GM12878 (cell line): ENCODE measurements at regions not wholly inside any gene's neighbourhood (a gene's known extent, or its start where the extent isn't known, plus 50 kb on each side); places are given as distances from the start of the nearest gene placed in this dataset.

Experiments used
- ATAC-seq: fragments of 200-7000 bp; cut with Tn5 transposase; 3 replicates; pipeline ENCODE4 v1.9.1; 2020; ENCODE audit warnings: mild to moderate bottlenecking, moderate library complexity
- BruUV-seq: library from RNA; stranded (reverse); fragments of 400-500 nt; replicated peaks from 2 replicates; lab custom pipeline; 2021; lab: Mats Ljungman, UMichigan
- CTCF ChIA-PET: fragments of 300-600 bp; sonication (Branson Sonifier 250); formaldehyde crosslinking; extraction: SDS; loops from one replicate; lab custom pipeline; 2021; ENCODE audit warnings: inconsistent platforms; lab: Yijun Ruan, JAX
- POLR2A ChIA-PET: fragments of 350-600 bp; formaldehyde crosslinking; extraction: SDS; loops from one replicate; lab custom pipeline; 2021; ENCODE audit warnings: inconsistent platforms; lab: Charles Lee
- RAD21 ChIA-PET: fragments of 300-600 bp; sonication (Branson Sonifier 250); formaldehyde crosslinking; loops from one replicate; lab custom pipeline; 2023; ENCODE audit warnings: antibody characterized with exemption; ENCODE audit not compliant: unreplicated experiment; lab: Charles Lee
- SMC1A ChIA-PET: fragments of 300-600 bp; sonication (Branson Sonifier 250); formaldehyde crosslinking; loops from one replicate; lab custom pipeline; 2023; ENCODE audit not compliant: unreplicated experiment, uncharacterized antibody; lab: Charles Lee
- DNase-seq: peaks from one replicate; pipeline ENCODE4 v3.0.0-alpha.2; 2011; ENCODE audit warnings: low read depth, low spot score
- FAIRE-seq: peaks from 3 replicates; lab custom pipeline; 2011; peaks lifted over from hg19 to GRCh38; lab: Jason Lieb, UNC
- H2AFZ ChIP-seq: 2 replicates; pipeline ENCODE4 v1.6.0; 2011; ENCODE audit warnings: low read depth, low read length, control low read depth; ENCODE audit not compliant: control insufficient read depth
- H3K27ac ChIP-seq: 2 replicates; pipeline ENCODE4 v1.5.1; 2011; ENCODE audit warnings: control low read depth; ENCODE audit not compliant: control insufficient read depth, insufficient read depth
- H3K27me3 ChIP-seq, 2 experiments: replicated peaks in 1 of 2; 2 replicates each; pipeline versions ENCODE4 v1.6.0 to v1.6.1; 2011; ENCODE audit warnings: low read length in 1 of 2; ENCODE audit not compliant: control insufficient read depth in 2 of 2, insufficient read depth in 2 of 2
- H3K36me3 ChIP-seq, 2 experiments: 2 replicates each; pipeline ENCODE4 v1.5.1; 2011; ENCODE audit warnings: low read length in 1 of 2; ENCODE audit not compliant: control insufficient read depth in 2 of 2, insufficient read depth in 2 of 2
- H3K4me1 ChIP-seq: 2 replicates; pipeline ENCODE4 v1.6.1; 2011; ENCODE audit warnings: mild to moderate bottlenecking, low read length, moderate library complexity, mixed read lengths; ENCODE audit not compliant: control insufficient read depth, insufficient read depth
- H3K4me2 ChIP-seq: 2 replicates; pipeline ENCODE4 v1.6.0; 2011; ENCODE audit warnings: control low read depth; ENCODE audit not compliant: control insufficient read depth, insufficient read depth
- H3K4me3 ChIP-seq: fragments of 200-600 bp; sonication (generic); 2 replicates; pipeline ENCODE4 v1.5.1; 2016
- H3K79me2 ChIP-seq: 2 replicates; pipeline ENCODE4 v1.6.0; 2011; ENCODE audit warnings: low read length; ENCODE audit not compliant: control insufficient read depth, insufficient read depth
- H3K9ac ChIP-seq: 2 replicates; pipeline ENCODE4 v1.8.0; 2011; ENCODE audit warnings: low read length, control low read depth, mixed read lengths; ENCODE audit not compliant: control insufficient read depth, insufficient read depth
- H3K9me3 ChIP-seq: replicated peaks from 3 replicates; pipeline ENCODE4 v1.5.1; 2011; ENCODE audit warnings: mild to moderate bottlenecking, low read length; ENCODE audit not compliant: control insufficient read depth, insufficient read depth
- H4K20me1 ChIP-seq: 2 replicates; pipeline ENCODE4 v1.6.0; 2011; ENCODE audit not compliant: control insufficient read depth, insufficient read depth
- ATF7 ChIP-seq: fragments of 450-650 bp; IDR thresholded peaks from 2 replicates; pipeline ENCODE4 v1.6.1; 2016; ENCODE audit warnings: low read depth, mild to moderate bottlenecking
- BCL11A ChIP-seq: IDR thresholded peaks from 2 replicates; pipeline ENCODE4 v1.6.1; 2011; ENCODE audit warnings: low read depth, low read length
- ELK1 ChIP-seq: IDR thresholded peaks from 2 replicates; pipeline ENCODE4 v1.6.1; 2012; ENCODE audit warnings: low read depth, low read length, improper control_type of control experiment
- NFXL1 ChIP-seq: fragments of 450-650 bp; IDR thresholded peaks from 2 replicates; pipeline ENCODE4 v1.6.1; 2017; ENCODE audit warnings: antibody characterized with exemption, mild to moderate bottlenecking, borderline replicate concordance
- RUNX3 ChIP-seq: IDR thresholded peaks from 2 replicates; pipeline ENCODE4 v1.6.1; 2012; ENCODE audit warnings: low read length, inconsistent platforms
- SMAD1 ChIP-seq: fragments of 450-650 bp; IDR thresholded peaks from 2 replicates; pipeline ENCODE4 v1.6.1; 2018; ENCODE audit warnings: mild to moderate bottlenecking, low read depth; ENCODE audit not compliant: partially characterized antibody
- SP1 ChIP-seq: IDR thresholded peaks from one replicate; pipeline ENCODE4 v1.6.1; 2011; ENCODE audit warnings: low read depth, low read length
- SPI1 ChIP-seq: IDR thresholded peaks from 2 replicates; pipeline ENCODE4 v1.6.1; 2011; ENCODE audit warnings: low read depth, mild to moderate bottlenecking, low read length, moderate library complexity, borderline replicate concordance; ENCODE audit not compliant: insufficient read depth
- ZBED1 ChIP-seq: IDR thresholded peaks from 2 replicates; pipeline ENCODE4 v1.6.1; 2016; ENCODE audit warnings: borderline replicate concordance
- ZBTB11 ChIP-seq: fragments of 450-650 bp; formaldehyde crosslinking; IDR thresholded peaks from 2 replicates; pipeline ENCODE4 v1.5.0; 2022; ENCODE audit warnings: mild to moderate bottlenecking, missing genetic modification characterization
- ZNF207 ChIP-seq: fragments of 450-650 bp; IDR thresholded peaks from 2 replicates; pipeline ENCODE4 v1.6.1; 2014; ENCODE audit warnings: antibody characterized with exemption, mild to moderate bottlenecking, borderline replicate concordance
- ZZZ3 ChIP-seq: IDR thresholded peaks from 2 replicates; pipeline ENCODE4 v1.6.1; 2011; ENCODE audit warnings: low read depth; ENCODE audit not compliant: control insufficient read depth, insufficient read length
- WGBS: methylation state at CpG from one replicate; pipeline ENCODE4 v1.1.6; 2016; ENCODE audit warnings: low lambda C conversion rate; ENCODE audit not compliant: insufficient replicate concordance, insufficient coverage; ENCODE audit errors: missing lambda C conversion rate; 5-methylcytosine and 5-hydroxymethylcytosine counted together
- in situ Hi-C: fragments of 300-500 bp; cut with MboI; formaldehyde crosslinking; loops from 9 replicates; pipeline ENCODE4 v1.14.3; 2018; ENCODE audit warnings: mixed read lengths
- intact Hi-C: fragments of 100-400 bp; cut with micrococcal nuclease; formaldehyde crosslinking; loops from one replicate; pipeline ENCODE4 v1.14.2; 2022; ENCODE audit not compliant: unreplicated experiment

GRCh38 chr22:48606684-48607307 lies 1220.9 kb downstream of the BRD1 start (continued):
- TF ChIP-seq ZBTB11 (CRISPR knock-in tag) (no peak), NFXL1 (no peak), ZBED1 (no peak), ATF7 (no peak)
- TF ChIP-seq, all 136 proteins: peak for 0

- H3K4me3 ChIP-seq = no peak overlapping the region
- in situ Hi-C loops (no loop called here), intact Hi-C loops (no loop called here)
- no peak for DNase-seq
- no peaks in the 10 kb centered on the region for H3K36me3 ChIP-seq
- ATAC-seq = no peak
- H3K9me3 ChIP-seq = no peaks in the 10 kb centered on the region; the same call in 2 of the 3 replicates
- RAD21 ChIA-PET = no interaction called here
- WGBS = 64% methylated on average over 12 of the region's 13 CpGs
- no peak overlapping the region for H2AFZ ChIP-seq
- H3K9ac ChIP-seq = no peak overlapping the region
- H3K79me2 ChIP-seq = no peaks in the 10 kb centered on the region
- TF ChIP-seq ZNF207 (no peak), SPI1 (no peak), ZZZ3 (no peak), RUNX3 (no peak), ELK1 (no peak), BCL11A (no peak), SP1 (no peak), SMAD1 (no peak)
- H3K4me1 ChIP-seq = no peaks in the 10 kb centered on the region
- POLR2A ChIA-PET = no interaction called here
- H3K27ac ChIP-seq = no peak overlapping the region
- CTCF ChIA-PET = no interaction called here
- H3K4me2 ChIP-seq = no peak overlapping the region
- FAIRE-seq = no peak
- H4K20me1 ChIP-seq = no peaks in the 10 kb centered on the region
- SMC1A ChIA-PET = no interaction called here
- no peaks in the 10 kb centered on the region for H3K27me3 ChIP-seq
- no TSS peak for BruUV-seq
Measured at GRCh38 chr22:48605856-48606481, 1221.7 kb downstream of the BRD1 start.
